ENCODE measurements at regions not wholly inside any gene's neighbourhood (a gene's known extent, or its start where the extent isn't known, plus 50 kb on each side); places are given as distances from the start of the nearest gene placed in this dataset.

GRCh38 chr21:28826569-28826968 lies 166.1 kb downstream of the LTN1 start:
- DNase-seq = no peak

DNA sequence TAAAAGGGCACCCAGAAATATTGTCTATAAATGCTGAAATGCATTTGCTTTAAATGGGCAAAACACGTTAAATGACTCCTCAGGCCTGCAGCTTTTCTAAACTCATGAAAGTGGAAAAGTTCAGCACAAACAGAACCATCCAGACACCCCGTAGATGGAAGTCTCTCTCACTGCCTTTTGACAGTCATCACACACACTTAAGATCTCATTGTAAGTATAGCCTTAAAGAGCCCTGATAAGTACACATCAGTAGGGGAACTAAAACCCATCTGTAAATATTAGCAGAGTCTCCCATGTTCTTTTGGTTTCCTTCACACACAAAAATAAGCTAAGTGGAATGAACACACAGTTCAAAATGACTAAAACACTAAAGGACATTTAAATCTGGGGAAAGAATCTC lies 166.7 kb downstream of the LTN1 start:
- no peak for DNase-seq

DNA sequence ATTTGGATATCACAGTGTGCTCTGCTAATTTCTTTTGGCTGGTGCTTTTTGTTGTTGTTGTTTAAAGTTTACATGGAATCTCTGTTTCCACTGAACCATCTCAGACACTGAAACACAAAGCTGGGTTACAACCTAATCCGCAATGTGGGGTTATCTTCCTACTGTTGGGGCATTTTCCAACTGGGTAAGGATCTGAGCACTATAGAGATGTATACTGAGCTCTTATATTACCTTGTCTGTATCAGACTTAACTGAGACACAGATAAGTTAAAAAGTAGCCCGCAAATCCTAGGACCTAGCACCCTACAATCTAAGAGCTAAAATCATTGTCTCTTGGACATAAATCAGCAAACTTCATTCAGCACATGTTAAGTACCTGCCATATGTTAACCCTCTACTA lies 169.2 kb downstream of the LTN1 start:
- no peak for DNase-seq

GRCh38 chr21:28822486-28823335 lies 170.0 kb downstream of the LTN1 start:
- DNase-seq = no peak

DNA sequence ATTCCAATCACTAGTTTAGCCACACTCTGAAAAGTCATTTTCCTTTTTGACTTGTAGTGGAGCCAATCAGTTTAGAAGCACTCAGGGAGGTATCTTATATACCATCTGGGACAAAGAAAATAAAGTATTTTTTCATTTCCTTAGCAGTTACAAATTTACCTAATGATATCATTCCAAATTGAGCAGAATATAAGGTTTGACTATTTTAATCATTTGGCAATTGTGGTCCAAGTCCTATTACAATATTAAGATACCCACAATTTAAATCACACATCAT lies 170.6 kb downstream of the LTN1 start:
- no peak for DNase-seq

- no peak for DNase-seq
These were observed 171.2 kb downstream of the LTN1 start for GRCh38 chr21:28821276-28822122.

DNA sequence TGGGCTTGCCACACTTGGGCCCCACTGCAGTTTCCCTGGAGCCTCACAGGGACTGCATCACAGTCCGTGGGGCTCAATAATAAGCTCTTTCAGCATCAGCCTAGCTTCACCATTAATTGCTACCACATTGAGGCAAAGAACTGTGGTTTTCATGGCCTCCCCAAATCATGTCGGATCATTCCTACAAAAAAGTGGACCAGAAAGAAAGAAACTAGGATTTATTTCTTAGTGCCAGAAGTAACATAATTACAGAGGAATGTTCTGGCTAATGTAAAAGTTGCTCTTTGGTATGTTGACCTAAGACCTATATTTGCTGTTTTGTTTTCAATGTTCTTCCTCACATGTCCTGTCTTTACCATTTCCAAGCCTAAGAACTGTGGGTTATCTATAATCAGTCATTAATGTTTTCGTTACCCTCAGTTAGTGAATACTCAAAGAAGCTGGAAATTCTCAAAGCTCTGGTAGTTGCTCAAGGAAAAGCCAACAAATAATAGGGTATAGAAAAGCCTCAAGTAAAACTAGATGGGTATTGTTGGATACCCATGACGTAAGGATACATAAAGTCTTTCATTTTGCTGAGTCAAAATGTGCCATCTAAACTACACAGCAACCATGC lies 173.9 kb downstream of the LTN1 start:
- no peak for DNase-seq

DNA sequence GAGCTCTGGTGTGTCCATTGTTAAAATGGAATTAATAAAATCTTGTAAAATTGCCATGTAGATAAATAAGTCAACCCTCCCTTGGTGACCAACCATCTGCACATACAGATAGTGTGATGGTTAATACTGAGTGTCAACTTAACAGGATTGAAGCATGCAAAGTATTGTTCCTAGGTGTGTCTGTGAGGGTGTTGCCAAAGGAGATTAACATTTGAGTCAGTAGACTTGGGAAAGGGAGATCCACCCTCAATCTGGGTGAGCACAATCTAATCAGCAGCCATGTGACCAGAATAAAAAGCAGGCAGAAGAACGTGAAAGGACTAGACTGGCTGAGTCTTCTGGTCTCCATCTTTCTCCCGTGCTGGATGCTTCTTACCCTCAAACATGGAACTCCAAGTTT lies 174.8 kb downstream of the LTN1 start:
- DNase-seq = no peak

DNA sequence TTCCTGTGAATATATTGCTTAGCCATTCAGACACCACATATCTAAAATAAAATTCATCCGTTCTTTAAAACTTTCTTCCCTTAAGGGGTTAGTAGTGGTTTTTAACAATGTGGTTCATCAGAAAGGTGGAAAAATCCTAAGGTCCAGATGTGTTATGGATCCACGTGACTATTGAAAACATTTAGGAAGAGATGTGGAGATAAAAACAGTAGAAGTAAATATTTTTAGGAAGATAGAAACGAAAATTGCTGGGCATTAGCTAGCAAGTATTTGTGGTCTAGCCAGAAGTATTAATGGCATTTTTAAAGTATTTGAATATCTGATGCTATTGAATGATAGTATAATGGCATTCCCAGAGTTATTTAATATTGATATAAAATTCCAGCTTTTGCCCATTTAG lies 180.8 kb downstream of the LTN1 start:
- DNase-seq = no peak

DNA sequence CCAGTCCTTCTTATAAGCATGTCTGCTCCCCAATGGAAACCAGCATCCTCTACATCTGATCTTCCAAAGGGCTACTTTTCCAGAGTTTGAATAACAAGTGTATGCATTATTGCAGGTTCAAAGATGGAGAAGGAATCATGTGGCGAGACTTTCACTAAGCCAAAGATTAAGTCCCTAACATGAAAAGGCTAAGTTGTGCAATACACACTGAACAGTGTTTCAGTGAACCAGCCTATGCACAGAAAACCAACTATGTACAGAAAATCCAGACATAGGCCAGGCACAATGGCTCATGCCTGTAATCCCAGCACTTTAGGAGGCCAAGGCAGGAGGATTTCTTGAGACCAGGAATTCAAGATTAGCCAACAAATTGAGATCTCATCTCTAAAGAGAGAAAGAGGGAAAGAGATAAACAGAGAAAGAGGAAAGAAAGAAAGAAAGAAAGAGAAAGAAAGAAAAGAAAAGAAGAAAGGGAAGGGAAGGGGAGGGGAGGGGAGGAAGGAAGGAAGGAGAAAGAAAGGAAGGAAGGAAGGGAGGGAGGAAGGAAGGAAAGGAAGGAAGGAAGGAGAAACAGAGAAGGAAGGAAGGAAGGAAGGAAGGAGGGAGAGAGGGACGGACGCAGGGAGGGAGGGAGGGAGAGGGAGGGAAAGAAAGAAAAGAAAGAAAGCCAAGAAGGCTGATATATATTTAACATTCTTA lies 181.7 kb downstream of the LTN1 start:
- no peak for DNase-seq

DNA sequence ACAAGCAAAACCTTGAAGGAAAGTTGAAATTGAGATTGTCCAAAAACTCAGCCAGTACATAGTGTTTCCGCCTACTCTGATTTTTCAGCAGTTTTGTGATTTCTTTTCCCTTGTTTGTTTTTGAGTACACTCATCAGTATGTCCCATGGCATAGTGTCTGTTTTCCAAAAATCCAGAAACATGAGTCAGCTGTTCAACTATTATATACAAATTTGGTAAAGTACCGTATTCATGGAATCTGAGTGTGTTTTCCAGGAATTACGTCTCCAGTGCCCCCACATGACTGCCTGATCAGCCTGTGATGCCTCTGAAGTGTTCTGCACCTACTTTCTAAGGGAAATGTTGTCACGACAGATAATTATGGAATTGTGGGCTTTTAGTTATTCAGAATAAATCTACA lies 186.8 kb downstream of the LTN1 start:
- no peak for DNase-seq

DNA sequence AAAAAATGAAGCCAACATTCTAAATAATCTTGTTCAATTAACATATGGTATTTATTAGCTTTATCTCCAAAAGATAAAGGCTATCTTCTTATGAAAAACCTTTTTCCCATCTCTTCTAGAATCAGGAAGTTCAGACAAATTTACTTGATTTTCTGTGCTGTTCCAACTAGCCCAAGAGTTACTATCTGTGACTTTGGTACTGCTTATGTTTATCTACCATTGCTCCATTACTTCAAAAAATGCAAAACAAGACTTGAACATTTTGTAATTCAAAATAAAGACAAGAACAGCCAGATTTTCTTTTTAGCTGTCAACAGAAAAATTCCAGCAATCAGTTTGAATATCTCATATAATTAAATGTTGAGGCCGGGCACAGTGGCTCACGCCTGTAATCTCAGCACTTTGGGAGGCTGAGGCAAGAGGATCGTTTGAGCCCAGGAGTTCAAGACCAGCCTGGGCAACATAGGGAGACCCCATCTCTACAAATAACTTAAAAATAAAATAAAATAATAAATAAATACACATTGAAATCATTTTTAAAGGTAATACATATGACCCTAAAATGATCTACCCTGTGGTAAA lies 188.5 kb downstream of the LTN1 start:
- DNase-seq = no peak

DNA sequence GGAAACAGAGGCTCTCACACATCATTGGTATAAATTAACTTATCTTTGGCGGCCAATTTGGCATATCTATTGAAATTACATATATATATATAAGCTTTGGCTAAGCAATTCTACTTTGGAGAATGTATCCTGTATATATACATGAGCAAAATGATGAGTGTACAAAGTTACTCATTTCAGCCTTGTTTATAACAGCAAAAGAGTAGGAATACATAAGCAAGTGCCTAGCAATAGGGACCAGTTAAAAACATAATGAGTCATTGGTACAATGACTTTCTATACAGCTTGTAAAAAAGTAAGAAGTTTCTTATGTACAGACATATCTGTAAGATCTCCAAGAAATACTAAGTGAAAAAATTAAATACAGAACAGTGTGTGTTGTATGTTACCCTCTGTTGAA lies 190.8 kb downstream of the LTN1 start:
- DNase-seq = no peak

DNA sequence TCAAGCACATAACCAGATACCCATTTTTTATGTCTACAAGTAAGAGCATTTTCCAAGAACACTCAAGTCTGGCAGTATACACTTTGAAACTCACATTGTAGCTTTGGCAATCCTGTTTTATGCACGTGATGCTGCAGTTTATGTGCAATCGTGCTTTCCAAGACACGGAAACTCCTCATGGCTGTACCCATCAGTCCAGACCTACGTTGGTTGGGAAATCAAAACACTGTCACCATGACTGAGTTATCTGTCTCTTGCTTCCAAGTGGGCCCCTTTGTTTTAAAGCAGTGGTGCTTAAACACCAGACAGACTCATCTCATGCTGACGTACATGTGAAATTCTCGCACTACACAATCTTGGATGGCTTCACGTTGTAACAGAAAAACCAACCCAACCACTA lies 192.8 kb downstream of the LTN1 start:
- DNase-seq = no peak

DNA sequence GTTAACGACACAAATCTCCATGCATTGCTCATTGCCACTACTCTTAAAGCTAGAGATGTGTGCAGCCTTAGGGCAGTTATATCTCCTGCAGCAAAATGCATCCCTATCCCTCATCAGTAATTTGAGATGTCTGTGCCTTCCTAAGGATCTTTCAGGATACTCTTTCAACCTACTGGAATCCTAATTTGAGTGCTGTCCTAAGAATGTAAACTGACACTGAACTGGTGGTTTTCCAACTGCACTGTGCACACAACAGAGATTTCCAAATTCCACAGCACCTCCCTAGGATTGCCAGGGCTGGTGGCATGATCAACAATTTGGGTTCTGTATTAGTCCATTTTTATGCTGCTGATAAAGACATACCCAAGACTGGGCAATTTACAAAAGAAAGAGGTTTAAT lies 193.9 kb downstream of the LTN1 start:
- no peak for DNase-seq

DNA sequence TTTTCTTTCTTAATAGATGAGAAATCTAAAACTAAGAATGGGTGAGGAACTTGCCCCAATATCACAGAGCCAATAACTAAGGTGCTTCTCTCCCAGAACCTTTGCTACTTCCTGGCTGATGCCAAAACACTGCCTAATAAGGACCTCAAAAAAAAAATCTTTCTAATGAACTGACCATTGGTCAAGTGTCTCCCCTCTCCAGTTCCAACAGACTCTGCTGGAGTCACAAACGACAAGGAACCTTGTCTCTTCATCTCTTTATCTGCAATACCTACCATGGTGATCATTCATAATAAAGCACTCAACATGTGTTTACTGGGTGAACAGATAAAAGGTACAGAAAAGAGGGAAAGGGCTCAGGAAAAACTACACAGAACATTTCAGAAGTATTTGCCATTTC lies 197.4 kb downstream of the LTN1 start:
- no peak for DNase-seq

DNA sequence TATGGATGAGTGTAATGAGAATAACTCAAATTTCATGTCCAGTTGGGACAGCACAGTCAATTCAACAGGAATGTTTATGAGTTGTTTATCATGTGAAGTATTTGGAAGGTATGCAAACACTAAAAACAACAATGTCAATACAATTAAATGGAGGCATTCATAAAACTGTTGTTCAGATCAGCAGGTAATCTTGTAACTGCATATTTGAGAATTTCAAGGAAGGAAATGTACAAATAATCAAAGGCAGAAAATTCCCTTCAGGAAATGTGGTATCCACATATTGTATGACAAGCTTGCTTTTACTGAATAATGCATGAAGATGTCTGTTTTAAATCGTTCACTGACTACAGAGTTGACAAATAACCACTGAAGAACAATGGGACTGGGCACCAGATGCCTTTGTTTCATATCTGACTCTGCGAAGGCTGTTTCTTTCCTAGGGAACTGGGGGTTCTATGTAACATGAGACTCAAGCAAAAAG lies 198.3 kb downstream of the LTN1 start:
- DNase-seq = no peak

DNA sequence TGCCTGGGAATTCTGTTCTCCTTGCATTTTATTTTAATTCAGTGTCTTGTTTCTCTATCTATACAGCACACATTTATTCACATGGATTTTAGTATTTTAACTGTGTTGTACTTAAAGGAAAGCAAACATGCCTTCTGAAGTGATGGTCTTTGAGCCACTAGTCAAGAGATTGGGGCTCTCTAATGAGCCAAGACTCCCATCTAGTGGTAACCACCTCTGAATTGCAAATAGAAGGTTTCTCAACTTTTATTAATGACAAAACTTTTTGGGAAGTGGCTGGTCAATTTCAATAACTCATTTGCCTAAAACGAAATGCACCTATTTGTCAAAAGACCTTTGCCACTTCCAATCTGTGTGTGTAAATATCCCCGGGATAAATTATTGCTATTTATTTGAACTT lies 199.6 kb downstream of the LTN1 start:
- DNase-seq = no peak

DNA sequence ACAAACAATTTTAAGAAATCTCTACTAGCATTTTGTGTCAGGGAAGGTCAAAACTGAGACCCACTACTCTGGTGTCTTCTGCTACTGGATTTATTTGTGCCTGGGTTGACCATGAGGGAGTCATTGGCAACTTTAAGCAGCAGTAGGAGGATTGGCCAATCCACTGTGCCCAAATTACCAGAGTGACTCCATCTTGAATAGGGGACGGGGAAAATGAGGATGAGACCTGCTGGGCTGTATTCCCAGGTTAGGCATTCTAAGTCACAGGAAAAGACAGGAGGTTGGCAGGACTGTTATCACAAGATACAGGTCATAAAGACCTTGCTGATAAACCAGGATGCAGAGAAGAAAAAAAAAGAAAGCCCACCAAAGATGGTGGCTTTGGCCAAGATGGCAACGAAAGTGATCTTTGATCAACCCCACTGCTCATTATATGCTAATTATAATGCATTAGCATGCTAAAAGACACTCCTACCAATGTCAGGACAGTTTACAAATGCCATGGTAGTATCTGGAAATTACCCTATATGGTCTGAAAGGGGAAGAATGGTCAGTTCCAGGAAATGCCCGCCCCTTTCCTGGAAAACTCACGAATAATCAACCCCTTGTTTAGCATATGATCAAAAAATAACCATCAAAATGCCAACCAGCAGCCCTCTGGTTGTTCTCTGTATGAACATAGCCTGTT lies 200.9 kb downstream of the LTN1 start:
- DNase-seq = no peak

DNA sequence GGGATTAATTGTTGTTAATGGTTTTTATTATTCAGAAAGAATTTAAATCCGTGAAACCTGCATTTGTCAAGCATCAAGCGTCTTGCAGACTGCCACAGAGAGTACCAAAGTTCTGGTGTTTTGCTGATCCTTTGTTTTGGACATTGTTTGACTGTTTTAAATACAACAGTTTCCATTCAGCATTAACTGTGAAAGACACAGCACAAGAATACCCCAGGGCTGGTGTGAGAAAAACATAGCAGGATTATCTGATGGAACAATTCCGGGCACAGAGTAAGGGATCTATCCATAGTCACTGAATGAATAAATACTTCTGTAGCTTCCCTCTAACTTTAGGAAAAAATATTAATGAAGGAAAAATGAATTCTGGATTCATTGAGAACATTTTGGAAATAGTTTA lies 202.3 kb downstream of the LTN1 start:
- no peak for DNase-seq

- no peak for DNase-seq
These were observed 203.2 kb downstream of the LTN1 start for GRCh38 chr21:28789523-28789922.

- no peak for DNase-seq
These were observed 204.6 kb downstream of the LTN1 start for GRCh38 chr21:28788030-28788429.

Data from SHP77 (cell line).